A549 (cell line): ENCODE measurements at regions not wholly inside any gene's neighbourhood (a gene's known extent, or its start where the extent isn't known, plus 50 kb on each side); places are given as distances from the start of the nearest gene placed in this dataset.

Experiments used
- CTCF ChIP-seq: fragments of >200 bp; sonication (Bioruptor Twin); formaldehyde crosslinking; IDR thresholded peaks from 3 replicates; pipeline ENCODE4 v1.5.1; 2016
- FOSL2 ChIP-seq, 2 experiments: fragments of 450-650 bp in 1 of 2; fragments of >200 bp in 1 of 2; sonication (Bioruptor Twin) in 1 of 2; formaldehyde crosslinking; IDR thresholded peaks; 2 replicates each; pipeline versions ENCODE4 v1.5.0 to v1.6.1; 2016 to 2020; ENCODE audit warnings: mild to moderate bottlenecking in 1 of 2, moderate library complexity in 1 of 2
- MYC ChIP-seq: IDR thresholded peaks from 2 replicates; pipeline ENCODE4 v1.6.1; 2012; ENCODE audit warnings: mild to moderate bottlenecking, inconsistent platforms, low read length, improper control_type of control experiment, borderline replicate concordance

- no peak for TF ChIP-seq CTCF
- TF ChIP-seq MYC, result no peak
- no peak for TF ChIP-seq FOSL2 (IDR thresholded peaks at IDR 0.05)
- TF ChIP-seq FOSL2 (CRISPR knock-in tag; IDR thresholded peaks at IDR 0.05), result no peak
Measured at GRCh38 chr2:239570216-239570925, 169.6 kb upstream of the HDAC4 start.
